AG04450 (cell line): ENCODE measurements at regions not wholly inside any gene's neighbourhood (a gene's known extent, or its start where the extent isn't known, plus 50 kb on each side); places are given as distances from the start of the nearest gene placed in this dataset.

Experiments
- CTCF ChIA-PET: fragments of 300-600, 350-600 bp; formaldehyde crosslinking; extraction: SDS; loops from one replicate; lab custom pipeline; 2022; ENCODE audit warnings: antibody characterized with exemption, inconsistent platforms; lab: Charles Lee
- POLR2A ChIA-PET: fragments of 350-600 bp; formaldehyde crosslinking; extraction: SDS; loops from one replicate; lab custom pipeline; 2021; ENCODE audit warnings: antibody characterized with exemption, inconsistent platforms; lab: Yijun Ruan, JAX
- DNase-seq: peaks from one replicate; pipeline ENCODE4 v3.0.0-alpha.2; 2011; ENCODE audit warnings: low read depth, low spot score
- H3K27ac ChIP-seq: one replicate; pipeline ENCODE4 v1.5.1; 2012; ENCODE audit warnings: low read depth, low read length, control low read depth
- H3K27me3 ChIP-seq: one replicate; pipeline ENCODE4 v1.6.0; 2012; ENCODE audit warnings: low read length; ENCODE audit not compliant: control insufficient read depth, insufficient read depth
- H3K4me3 ChIP-seq: 2 replicates; pipeline ENCODE4 v1.5.1; 2011; ENCODE audit warnings: mild to moderate bottlenecking, low read depth, low read length, control low read depth
- H3K9me3 ChIP-seq: 2 replicates; pipeline ENCODE4 v1.5.1; 2012; ENCODE audit warnings: low read length; ENCODE audit not compliant: control insufficient read depth, insufficient read depth
- TF ChIP-seq, protein P1 (sequence below): IDR thresholded peaks from 2 replicates; pipeline ENCODE4 v1.5.1; 2011; ENCODE audit warnings: low read depth, low read length, control low read depth, inconsistent platforms

- ChIA-PET CTCF (interaction anchor here (1.1 to 1.2 kb wide), 2 partner anchors 31 to 346 kb away, joined by 3 read pairs; no protein-coding TSS in a partner anchor), POLR2A (no interaction called here)
- Histone ChIP-seq H3K4me3 (no peak overlapping the region), H3K27me3 (no peaks in the 10 kb centered on the region), H3K27ac (no peak overlapping the region), H3K9me3 (no peaks in the 10 kb centered on the region)
- DNase-seq = no peak
- TF ChIP-seq, protein P1, sequence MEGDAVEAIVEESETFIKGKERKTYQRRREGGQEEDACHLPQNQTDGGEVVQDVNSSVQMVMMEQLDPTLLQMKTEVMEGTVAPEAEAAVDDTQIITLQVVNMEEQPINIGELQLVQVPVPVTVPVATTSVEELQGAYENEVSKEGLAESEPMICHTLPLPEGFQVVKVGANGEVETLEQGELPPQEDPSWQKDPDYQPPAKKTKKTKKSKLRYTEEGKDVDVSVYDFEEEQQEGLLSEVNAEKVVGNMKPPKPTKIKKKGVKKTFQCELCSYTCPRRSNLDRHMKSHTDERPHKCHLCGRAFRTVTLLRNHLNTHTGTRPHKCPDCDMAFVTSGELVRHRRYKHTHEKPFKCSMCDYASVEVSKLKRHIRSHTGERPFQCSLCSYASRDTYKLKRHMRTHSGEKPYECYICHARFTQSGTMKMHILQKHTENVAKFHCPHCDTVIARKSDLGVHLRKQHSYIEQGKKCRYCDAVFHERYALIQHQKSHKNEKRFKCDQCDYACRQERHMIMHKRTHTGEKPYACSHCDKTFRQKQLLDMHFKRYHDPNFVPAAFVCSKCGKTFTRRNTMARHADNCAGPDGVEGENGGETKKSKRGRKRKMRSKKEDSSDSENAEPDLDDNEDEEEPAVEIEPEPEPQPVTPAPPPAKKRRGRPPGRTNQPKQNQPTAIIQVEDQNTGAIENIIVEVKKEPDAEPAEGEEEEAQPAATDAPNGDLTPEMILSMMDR = no peak
Measured at GRCh38 chr4:123747016-123747415, 350.4 kb downstream of the SPRY1 start.

GRCh38 chr4:123748806-123749205 lies 352.2 kb downstream of the SPRY1 start:
- Histone ChIP-seq H3K4me3 (no peak overlapping the region), H3K27ac (no peak overlapping the region), H3K9me3 (no peaks in the 10 kb centered on the region), H3K27me3 (no peaks in the 10 kb centered on the region)
- no peak for DNase-seq
- TF ChIP-seq, protein P1 = no peak
- ChIA-PET CTCF (interaction anchor here (0.6 kb wide), 1 partner anchor 78 kb away, joined by 13 read pairs; no protein-coding TSS in a partner anchor), POLR2A (no interaction called here)

GRCh38 chr4:123749383-123749782 lies 352.8 kb downstream of the SPRY1 start:
- Histone ChIP-seq H3K4me3 (no peak overlapping the region), H3K9me3 (no peaks in the 10 kb centered on the region), H3K27me3 (no peaks in the 10 kb centered on the region), H3K27ac (no peak overlapping the region)
- no peak for DNase-seq
- CTCF ChIA-PET = interaction anchor here (0.6 kb wide), 1 partner anchor 79 kb away, joined by 13 read pairs; no protein-coding TSS in a partner anchor
- TF ChIP-seq, protein P1 = no peak
- POLR2A ChIA-PET = no interaction called here

- CTCF ChIA-PET = no interaction called here
- DNase-seq = no peak
- TF ChIP-seq, protein P1 = no peak
- POLR2A ChIA-PET = no interaction called here
- Histone ChIP-seq H3K27ac (no peak overlapping the region), H3K4me3 (no peak overlapping the region), H3K27me3 (no peaks in the 10 kb centered on the region), H3K9me3 (no peaks in the 10 kb centered on the region)
Measured at GRCh38 chr4:123750044-123750443, 353.4 kb downstream of the SPRY1 start.

- POLR2A ChIA-PET = no interaction called here
- CTCF ChIA-PET = interaction anchor here (0.7 kb wide), 1 partner anchor 10 kb away, joined by 5 read pairs; no protein-coding TSS in a partner anchor
Measured at GRCh38 chr4:123755655-123756054, 359.1 kb downstream of the SPRY1 start.

More at GRCh38 chr4:123755655-123756054, 359.1 kb downstream of the SPRY1 start:
- H3K9me3 ChIP-seq = no peaks in the 10 kb centered on the region
- no peak for DNase-seq
- no peaks in the 10 kb centered on the region for H3K27me3 ChIP-seq
- H3K4me3 ChIP-seq = no peak overlapping the region
- TF ChIP-seq, protein P1 = no peak
- no peak overlapping the region for H3K27ac ChIP-seq
